ENCODE measurements at regions not wholly inside any gene's neighbourhood (a gene's known extent, or its start where the extent isn't known, plus 50 kb on each side); places are given as distances from the start of the nearest gene placed in this dataset.
A peak's percentile ranks its signal among the peaks of the same experiment; 100 is the strongest.

DNA sequence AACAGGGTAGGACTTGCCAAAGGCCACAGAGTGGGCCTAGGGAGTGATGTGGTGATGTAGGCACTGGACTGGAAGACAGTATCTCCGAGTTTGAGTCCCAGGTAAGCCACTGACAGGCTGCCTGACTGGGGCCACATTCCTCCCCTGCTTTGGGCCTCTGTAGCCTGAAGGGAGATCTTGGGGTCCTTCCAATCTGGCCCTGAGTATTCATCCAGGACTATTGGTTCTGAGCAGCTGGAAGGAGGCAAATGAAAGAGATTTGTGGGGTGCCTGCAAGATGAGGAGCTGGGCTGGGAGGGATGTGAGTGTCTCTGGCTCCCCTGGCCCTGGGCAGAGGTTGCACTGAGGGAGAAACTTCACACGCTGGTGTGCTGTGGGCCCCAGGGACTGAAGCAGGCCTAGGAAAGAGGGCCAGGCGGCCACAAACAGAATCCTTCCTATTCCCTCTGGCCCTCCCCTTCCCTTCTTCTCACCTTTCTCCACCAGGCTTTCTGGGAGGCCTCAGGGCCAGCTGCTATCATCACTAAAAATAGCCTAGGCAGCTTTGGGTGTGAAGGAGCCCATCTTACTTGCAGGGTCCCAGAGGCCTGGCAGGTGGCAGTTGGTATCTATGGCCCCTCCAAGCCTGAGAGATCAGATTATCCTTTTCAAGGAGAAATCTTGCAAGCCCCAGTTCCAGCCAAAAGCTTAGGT is 70.1 kb downstream of the PJA1 start:
- intact Hi-C loops (cut with micrococcal nuclease), result loop anchor here (1.0 kb wide), 1 partner anchor 127 kb away; no protein-coding TSS in a partner anchor
- H3K9me3 Mint-ChIP-seq, result no peaks in the 10 kb centered on the region
- no peaks in the 10 kb centered on the region for H3K27me3 Mint-ChIP-seq
- ChIA-PET CTCF (interaction anchor here (1.1 to 1.7 kb wide), 3 partner anchors 127 to 128 kb away, joined by 3 to 7 read pairs (median 4); no protein-coding TSS in a partner anchor), POLR2A (no interaction called here)
- no peak for DNase-seq
- no peak overlapping the region for H3K27ac Mint-ChIP-seq
- H3K4me1 Mint-ChIP-seq (ENCODE audit: low read depth), result no peaks in the 10 kb centered on the region
- H3K4me3 Mint-ChIP-seq, result no peak overlapping the region
- H3K36me3 Mint-ChIP-seq, result no peaks in the 10 kb centered on the region

DNA sequence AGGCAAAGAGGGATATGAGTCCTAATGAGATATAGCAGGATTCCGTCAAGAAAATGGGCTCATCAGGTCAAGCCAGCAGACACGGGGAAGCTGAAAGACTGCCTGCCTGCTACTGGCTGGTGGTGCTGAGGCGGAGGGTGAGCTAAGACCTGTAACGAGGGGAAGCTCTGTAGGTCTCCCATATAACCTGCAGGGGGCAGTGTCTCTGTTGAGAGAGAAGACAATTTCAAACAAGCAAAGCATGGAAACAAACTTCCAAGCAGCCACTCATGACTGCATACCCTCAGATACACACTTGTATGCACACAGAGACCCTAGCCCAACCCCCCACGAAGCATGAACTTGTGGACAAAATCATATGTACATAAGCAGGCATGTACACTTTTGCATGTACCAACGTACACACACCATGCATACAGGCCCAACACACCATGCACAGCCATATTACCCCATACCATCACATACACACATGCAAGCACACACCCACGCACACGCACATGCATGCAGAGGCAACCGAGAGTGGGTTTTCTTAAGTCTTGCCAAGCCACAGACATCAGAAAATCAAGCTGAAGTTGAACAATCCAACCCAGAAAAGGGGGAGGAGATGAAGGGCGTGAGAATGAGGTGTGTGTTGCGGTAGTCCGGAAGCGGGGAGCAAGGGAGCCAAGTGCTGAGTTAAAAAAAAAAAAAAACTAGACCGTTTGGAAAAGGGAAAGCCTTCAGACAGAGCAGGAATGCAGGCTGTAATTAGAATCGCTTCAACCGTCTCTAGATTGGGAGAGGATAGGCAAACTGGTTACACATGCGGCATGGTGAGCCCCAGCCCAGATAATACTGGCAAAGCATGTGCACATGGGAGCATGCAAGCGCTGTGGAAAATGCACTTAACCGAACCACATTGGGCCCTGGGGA is 71.0 kb downstream of the PJA1 start:
- Mint-ChIP-seq H3K27me3 (no peaks in the 10 kb centered on the region), H3K4me3 (no peak overlapping the region), H3K9me3 (no peaks in the 10 kb centered on the region), H3K36me3 (no peaks in the 10 kb centered on the region), H3K27ac (no peak overlapping the region), H3K4me1 (ENCODE audit: low read depth) (no peaks in the 10 kb centered on the region)
- DNase-seq, result peak; percentile 33
- intact Hi-C loops (cut with micrococcal nuclease), result loop anchor here (1.0 kb wide), 1 partner anchor 128 kb away; no protein-coding TSS in a partner anchor
- ChIA-PET CTCF (interaction anchor here (0.7 to 1.7 kb wide), 6 partner anchors 10 to 144 kb away, joined by 3 to 7 read pairs (median 4); no protein-coding TSS in a partner anchor), POLR2A (no interaction called here)

DNA sequence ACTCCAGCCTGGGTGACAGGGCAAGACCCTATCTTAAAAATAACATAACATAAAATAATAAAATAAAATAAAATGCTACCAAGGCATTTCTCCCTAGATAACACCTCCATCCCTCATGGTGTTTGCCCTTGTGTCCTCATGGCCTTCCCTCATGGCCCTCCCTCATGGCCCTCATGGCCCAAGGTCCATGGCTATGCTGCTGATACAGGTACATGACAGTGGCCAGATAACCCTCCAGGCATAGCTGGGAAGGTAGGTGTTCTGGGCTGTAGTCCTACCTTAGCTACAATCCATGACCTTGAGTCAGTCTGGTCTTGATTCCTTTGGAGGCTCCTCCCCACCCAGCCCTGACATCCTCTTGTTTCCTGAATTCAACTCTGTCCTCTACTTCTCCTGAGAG is 75.2 kb downstream of the PJA1 start:
- H3K4me3 Mint-ChIP-seq, result no peak overlapping the region
- intact Hi-C loops (cut with micrococcal nuclease), result no loop called here
- H3K36me3 Mint-ChIP-seq, result no peaks in the 10 kb centered on the region
- H3K27ac Mint-ChIP-seq, result no peak overlapping the region
- POLR2A ChIA-PET, result no interaction called here
- DNase-seq, result no peak
- H3K9me3 Mint-ChIP-seq, result no peaks in the 10 kb centered on the region
- H3K27me3 Mint-ChIP-seq, result no peaks in the 10 kb centered on the region
- no peaks in the 10 kb centered on the region for H3K4me1 Mint-ChIP-seq (ENCODE audit: low read depth)
- CTCF ChIA-PET, result no interaction called here

DNA sequence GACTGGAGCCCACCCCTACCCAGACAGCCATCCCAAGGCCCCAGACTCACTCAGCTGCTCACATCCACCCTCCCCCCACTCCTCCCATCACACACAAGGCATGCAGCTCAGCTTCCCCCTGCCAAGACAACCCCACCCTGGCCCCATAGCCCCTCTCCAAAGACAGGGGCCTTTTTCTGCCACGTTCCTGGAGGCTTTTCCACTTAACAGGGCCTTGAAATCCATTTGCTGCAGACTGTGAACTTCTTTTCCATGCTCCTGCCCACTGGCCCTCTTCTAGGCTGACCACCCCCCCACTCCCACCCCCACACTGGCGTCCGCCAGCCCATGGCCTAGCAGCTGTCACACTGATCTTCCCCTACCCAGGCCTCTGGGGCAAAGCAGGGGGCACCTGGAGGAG is 76.0 kb downstream of the PJA1 start:
- CTCF ChIA-PET, result no interaction called here
- no peak for DNase-seq

GRCh38 chrX:69088171-69088938 is 76.9 kb downstream of the PJA1 start:
- CTCF ChIA-PET, result interaction anchor here (0.9 kb wide), 1 partner anchor 134 kb away, joined by 3 read pairs; no protein-coding TSS in a partner anchor

More for the DNA sequence above, 76.0 kb downstream of the PJA1 start:
- Mint-ChIP-seq H3K36me3 (no peaks in the 10 kb centered on the region), H3K4me3 (no peak overlapping the region), H3K4me1 (ENCODE audit: low read depth) (no peaks in the 10 kb centered on the region), H3K27ac (no peak overlapping the region), H3K27me3 (no peaks in the 10 kb centered on the region), H3K9me3 (no peaks in the 10 kb centered on the region)
- POLR2A ChIA-PET, result no interaction called here
- intact Hi-C loops (cut with micrococcal nuclease), result no loop called here

DNA sequence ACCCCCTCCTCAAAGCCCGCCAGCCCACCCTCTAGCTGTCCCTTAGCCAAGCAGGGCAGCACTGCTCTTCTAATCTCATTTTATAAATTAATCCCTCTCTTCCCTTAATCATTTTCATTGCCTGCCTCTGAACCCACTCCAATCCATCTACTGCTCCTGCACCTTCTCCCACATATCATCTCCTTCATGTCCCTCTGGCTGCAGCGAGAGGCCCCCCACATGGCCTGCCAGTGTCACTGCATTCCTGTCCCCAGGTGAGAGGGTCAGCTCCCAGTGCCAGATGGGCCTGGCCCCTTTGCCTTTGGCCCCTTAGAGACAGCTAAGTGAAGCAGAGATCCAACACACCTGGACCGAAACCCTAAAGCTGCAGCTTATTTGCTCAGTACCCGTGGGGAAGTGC is 79.4 kb downstream of the PJA1 start:
- H3K27me3 Mint-ChIP-seq, result no peaks in the 10 kb centered on the region
- CTCF ChIA-PET, result no interaction called here
- H3K4me3 Mint-ChIP-seq, result no peak overlapping the region
- H3K4me1 Mint-ChIP-seq (ENCODE audit: low read depth), result no peaks in the 10 kb centered on the region
- H3K36me3 Mint-ChIP-seq, result no peaks in the 10 kb centered on the region
- DNase-seq, result no peak
- no peaks in the 10 kb centered on the region for H3K9me3 Mint-ChIP-seq
- H3K27ac Mint-ChIP-seq, result no peak overlapping the region
- intact Hi-C loops (cut with micrococcal nuclease), result no loop called here
- POLR2A ChIA-PET, result no interaction called here

More at GRCh38 chrX:69088171-69088938, 76.9 kb downstream of the PJA1 start:
- intact Hi-C loops (cut with micrococcal nuclease), result no loop called here
- no peak overlapping the region for H3K4me3 Mint-ChIP-seq
- no peak overlapping the region for H3K27ac Mint-ChIP-seq
- POLR2A ChIA-PET, result no interaction called here
- H3K36me3 Mint-ChIP-seq, result no peaks in the 10 kb centered on the region
- no peak for DNase-seq
- H3K4me1 Mint-ChIP-seq (ENCODE audit: low read depth), result no peaks in the 10 kb centered on the region
- no peaks in the 10 kb centered on the region for H3K9me3 Mint-ChIP-seq
- no peaks in the 10 kb centered on the region for H3K27me3 Mint-ChIP-seq

GRCh38 chrX:69085151-69085550 is 80.1 kb downstream of the PJA1 start:
- H3K4me1 Mint-ChIP-seq (ENCODE audit: low read depth), result no peaks in the 10 kb centered on the region
- ChIA-PET POLR2A (no interaction called here), CTCF (no interaction called here)
- H3K36me3 Mint-ChIP-seq, result no peaks in the 10 kb centered on the region
- intact Hi-C loops (cut with micrococcal nuclease), result no loop called here
- H3K9me3 Mint-ChIP-seq, result no peaks in the 10 kb centered on the region
- H3K27ac Mint-ChIP-seq, result no peak overlapping the region
- H3K27me3 Mint-ChIP-seq, result no peaks in the 10 kb centered on the region
- no peak for DNase-seq
- H3K4me3 Mint-ChIP-seq, result no peak overlapping the region

DNA sequence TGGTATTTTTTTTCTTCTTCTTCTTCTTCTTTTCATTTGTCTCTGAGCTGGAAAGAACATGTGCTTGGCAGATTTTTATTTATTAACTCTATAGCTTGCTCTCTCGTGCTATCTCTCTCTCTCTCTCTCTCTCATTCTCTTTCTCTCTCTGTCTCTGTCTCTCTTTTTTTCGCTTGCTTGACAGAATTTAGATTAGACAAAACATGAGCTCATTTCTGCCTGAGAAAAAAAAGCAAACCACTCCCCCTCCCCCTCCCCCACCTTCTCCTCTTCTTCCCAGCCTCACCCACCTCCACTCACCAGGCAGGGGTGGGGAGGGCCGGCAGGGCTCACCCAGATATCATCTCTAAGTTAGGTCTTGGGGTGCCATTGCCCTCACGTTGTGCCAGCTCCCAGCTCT is 81.5 kb downstream of the PJA1 start:
- Mint-ChIP-seq H3K36me3 (no peaks in the 10 kb centered on the region), H3K9me3 (no peaks in the 10 kb centered on the region), H3K4me1 (ENCODE audit: low read depth) (no peaks in the 10 kb centered on the region), H3K27ac (no peak overlapping the region), H3K27me3 (no peaks in the 10 kb centered on the region), H3K4me3 (no peak overlapping the region)
- POLR2A ChIA-PET, result no interaction called here
- CTCF ChIA-PET, result interaction anchor here (0.8 kb wide), 1 partner anchor 10 kb away, joined by 4 read pairs; no protein-coding TSS in a partner anchor
- no peak for DNase-seq
- intact Hi-C loops (cut with micrococcal nuclease), result no loop called here

- H3K27ac Mint-ChIP-seq, result no peak overlapping the region
- no peaks in the 10 kb centered on the region for H3K27me3 Mint-ChIP-seq
- POLR2A ChIA-PET, result no interaction called here
- no peak overlapping the region for H3K4me3 Mint-ChIP-seq
- CTCF ChIA-PET, result interaction anchor here (0.8 kb wide), 1 partner anchor 10 kb away, joined by 4 read pairs; no protein-coding TSS in a partner anchor
- intact Hi-C loops (cut with micrococcal nuclease), result no loop called here
- no peaks in the 10 kb centered on the region for H3K9me3 Mint-ChIP-seq
- no peak for DNase-seq
- H3K36me3 Mint-ChIP-seq, result no peaks in the 10 kb centered on the region
- H3K4me1 Mint-ChIP-seq (ENCODE audit: low read depth), result no peaks in the 10 kb centered on the region
These were observed 81.9 kb downstream of the PJA1 start for GRCh38 chrX:69083361-69083760.

DNA sequence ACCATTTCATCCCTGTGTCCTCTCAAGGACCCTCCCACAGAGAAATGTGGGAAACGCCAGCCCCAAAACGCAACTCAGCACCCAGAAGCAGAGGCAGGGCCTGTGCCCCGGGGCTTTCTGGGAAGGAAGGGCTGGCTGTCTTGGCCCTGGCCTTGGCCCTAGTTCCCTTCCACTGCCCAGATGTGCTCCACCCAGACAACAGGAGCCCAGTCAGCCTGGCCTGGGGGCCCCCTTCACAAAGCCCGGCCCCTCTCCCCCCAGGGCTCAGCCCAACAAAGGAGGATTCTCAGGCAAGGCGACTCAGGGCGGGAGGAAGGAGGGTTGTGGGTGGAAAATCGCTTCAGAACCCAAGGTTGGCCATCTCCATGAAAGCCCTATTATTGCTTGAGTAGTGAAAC is 82.5 kb downstream of the PJA1 start:
- no peaks in the 10 kb centered on the region for H3K27me3 Mint-ChIP-seq
- H3K36me3 Mint-ChIP-seq, result no peaks in the 10 kb centered on the region
- no peaks in the 10 kb centered on the region for H3K4me1 Mint-ChIP-seq (ENCODE audit: low read depth)
- H3K27ac Mint-ChIP-seq, result no peak overlapping the region
- no peak for DNase-seq
- ChIA-PET CTCF (no interaction called here), POLR2A (no interaction called here)
- H3K9me3 Mint-ChIP-seq, result no peaks in the 10 kb centered on the region
- H3K4me3 Mint-ChIP-seq, result no peak overlapping the region
- intact Hi-C loops (cut with micrococcal nuclease), result no loop called here

DNA sequence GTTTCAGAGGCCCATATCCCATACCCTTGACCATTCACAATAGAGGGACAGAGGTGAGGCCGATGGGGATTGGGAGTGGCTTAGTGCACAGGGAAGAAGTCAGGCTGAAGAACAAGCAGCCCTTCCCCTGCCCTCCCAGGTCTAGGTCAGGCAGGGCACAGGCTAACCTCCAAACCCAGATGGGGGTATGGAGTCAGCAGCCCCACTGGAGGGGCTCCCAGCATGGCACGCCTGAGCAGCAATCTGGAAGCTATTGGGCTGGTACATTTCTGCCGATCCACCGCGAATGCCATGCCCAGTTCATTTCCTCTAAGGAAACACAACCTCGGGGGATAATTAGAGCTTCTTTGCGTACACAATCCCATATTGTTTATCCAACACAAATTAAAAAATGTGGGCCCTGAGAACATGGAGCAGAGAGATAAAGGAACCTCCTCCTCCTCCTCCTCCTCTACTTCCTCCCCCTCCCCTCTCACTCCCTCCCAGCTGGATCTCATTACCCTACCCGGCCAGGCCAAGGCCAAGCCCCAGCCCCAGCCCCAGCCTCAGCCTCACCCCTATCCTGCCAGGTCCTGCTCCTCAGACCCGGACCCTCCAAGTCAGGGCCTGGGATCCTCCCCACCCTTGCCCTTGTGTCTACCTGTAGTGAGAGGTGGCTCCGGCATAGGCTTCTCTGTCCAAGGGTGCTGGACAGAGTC is 83.0 kb downstream of the PJA1 start:
- no peaks in the 10 kb centered on the region for H3K27me3 Mint-ChIP-seq
- ChIA-PET POLR2A (no interaction called here), CTCF (no interaction called here)
- H3K27ac Mint-ChIP-seq, result no peak overlapping the region
- no peak overlapping the region for H3K4me3 Mint-ChIP-seq
- no peaks in the 10 kb centered on the region for H3K36me3 Mint-ChIP-seq
- no peaks in the 10 kb centered on the region for H3K4me1 Mint-ChIP-seq (ENCODE audit: low read depth)
- intact Hi-C loops (cut with micrococcal nuclease), result no loop called here
- no peaks in the 10 kb centered on the region for H3K9me3 Mint-ChIP-seq
- no peak for DNase-seq
